K562 (cell line): ENCODE measurements at regions not wholly inside any gene's neighbourhood (a gene's known extent, or its start where the extent isn't known, plus 50 kb on each side); places are given as distances from the start of the nearest gene placed in this dataset.

Source experiments
- ATAC-seq: fragments of 200-7000 bp; cut with Tn5 transposase; 3 replicates; pipeline ENCODE4 v1.9.1; 2020; ENCODE audit warnings: moderate library complexity
- BruUV-seq: library from RNA; stranded (reverse); fragments of 400-500 nt; replicated peaks from 2 replicates; lab custom pipeline; 2021; lab: Mats Ljungman, UMichigan
- CTCF ChIA-PET: fragments of 300-600 bp; formaldehyde crosslinking; extraction: SDS; loops from one replicate; lab custom pipeline; 2021; ENCODE audit warnings: low intra/inter-chr PET ratio; lab: Yijun Ruan, JAX
- POLR2A ChIA-PET: fragments of 300-600, 350-650 bp; sonication (Branson Sonifier 250); formaldehyde crosslinking; extraction: SDS; loops from one replicate; lab custom pipeline; 2021; ENCODE audit warnings: antibody characterized with exemption, inconsistent platforms; lab: Yijun Ruan, JAX
- DNase-seq, 4 experiments: peaks; one replicate each; pipeline versions ENCODE4 v3.0.0 to v3.0.0-alpha.2; 2011 to 2018; ENCODE audit warnings: low spot score in 3 of 4, mixed read lengths in 3 of 4; ENCODE audit errors: extremely low read depth in 1 of 4
- FAIRE-seq: peaks from 2 replicates; lab custom pipeline; 2011; peaks lifted over from hg19 to GRCh38; lab: Jason Lieb, UNC
- H2AFZ ChIP-seq: 2 replicates; pipeline ENCODE4 v1.6.0; 2011; ENCODE audit warnings: low read depth, low read length, control low read depth, inconsistent platforms
- H3K27ac ChIP-seq: fragments of 200-600 bp; 3 replicates; pipeline ENCODE4 v1.8.0; 2011; ENCODE audit warnings: low read depth, mild to moderate bottlenecking, control low read depth, inconsistent platforms, low read length, moderate library complexity, mixed read lengths; ENCODE audit errors: extremely low read depth
- H3K27me3 ChIP-seq, 2 experiments: fragments of 300-600 bp in 1 of 2; 2 replicates in 1 of 2; 3 replicates in 1 of 2; pipeline versions ENCODE4 v1.6.0 to v1.8.0; 2011; ENCODE audit warnings: inconsistent platforms in 2 of 2, low read length in 2 of 2, mild to moderate bottlenecking in 1 of 2, mixed read lengths in 1 of 2, moderate library complexity in 1 of 2; ENCODE audit not compliant: control insufficient read depth in 2 of 2, insufficient read depth in 2 of 2
- H3K36me3 ChIP-seq: fragments of 300-600 bp; 3 replicates; pipeline ENCODE4 v1.8.0; 2011; ENCODE audit warnings: mild to moderate bottlenecking, low read length, inconsistent platforms; ENCODE audit not compliant: control insufficient read depth, insufficient read depth
- H3K4me1 ChIP-seq, 2 experiments: fragments of 200-600 bp in 1 of 2; replicated peaks in 1 of 2; 2 replicates in 1 of 2; 3 replicates in 1 of 2; pipeline versions ENCODE4 v1.5.1 to v1.8.0; 2011; ENCODE audit warnings: inconsistent platforms in 2 of 2, low read length in 2 of 2, mild to moderate bottlenecking in 1 of 2, mixed read lengths in 1 of 2, moderate library complexity in 1 of 2; ENCODE audit not compliant: control insufficient read depth in 2 of 2, insufficient read depth in 2 of 2
- H3K4me2 ChIP-seq: 2 replicates; pipeline ENCODE4 v1.6.1; 2011; ENCODE audit warnings: low read length, control low read depth, inconsistent platforms, mixed read lengths; ENCODE audit not compliant: insufficient read depth
- H3K4me3 ChIP-seq: fragments of 200-600 bp; sonication (generic), shearing (Covaris generic); 2 replicates; pipeline ENCODE4 v1.5.1; 2016; ENCODE audit warnings: control low read depth, inconsistent platforms
- H3K79me2 ChIP-seq: fragments of 200-600 bp; 3 replicates; pipeline ENCODE4 v1.8.0; 2011; ENCODE audit warnings: low read length, inconsistent platforms; ENCODE audit not compliant: control insufficient read depth, insufficient read depth
- H3K9ac ChIP-seq, 2 experiments: 2 replicates each; pipeline versions ENCODE4 v1.6.0 to v1.6.1; 2011; ENCODE audit warnings: low read depth in 2 of 2, low read length in 2 of 2, control low read depth in 1 of 2, inconsistent platforms in 1 of 2, mild to moderate bottlenecking in 1 of 2, mixed read lengths in 1 of 2; ENCODE audit not compliant: insufficient read depth in 1 of 2
- H3K9me1 ChIP-seq: one replicate; pipeline ENCODE4 v1.6.0; 2011; ENCODE audit warnings: inconsistent platforms, mild to moderate bottlenecking, low read length, moderate library complexity; ENCODE audit not compliant: control insufficient read depth, insufficient read depth
- H3K9me3 ChIP-seq: replicated peaks from 2 replicates; pipeline ENCODE4 v1.5.1; 2011; ENCODE audit warnings: low read depth, low read length, inconsistent platforms; ENCODE audit not compliant: control insufficient read depth, insufficient read depth
- H4K20me1 ChIP-seq: replicated peaks from 2 replicates; pipeline ENCODE4 v1.6.1; 2011; ENCODE audit warnings: low read length, inconsistent platforms, mixed read lengths; ENCODE audit not compliant: control insufficient read depth, insufficient read depth
- BDP1 ChIP-seq: IDR thresholded peaks from 3 replicates; pipeline ENCODE4 v1.6.1; 2011; ENCODE audit not compliant: insufficient read length, insufficient read depth
- CTCF ChIP-seq, 3 experiments: IDR thresholded peaks in 2 of 3; conservative IDR thresholded peaks in 1 of 3; 2 replicates each; pipeline ENCODE4 v1.5.1; 2011 to 2012; ENCODE audit warnings: low read length in 3 of 3, mild to moderate bottlenecking in 3 of 3, control low read depth in 2 of 3, improper control_type of control experiment in 1 of 3, inconsistent platforms in 1 of 3, low read depth in 1 of 3, mixed read lengths in 1 of 3, moderate library complexity in 1 of 3; ENCODE audit not compliant: insufficient read depth in 2 of 3
- HIVEP1 ChIP-seq: fragments of 250-450 bp; sonication (Bioruptor Pico); IDR thresholded peaks from 2 replicates; pipeline ENCODE4 v1.4.0; 2020; ENCODE audit warnings: mild to moderate bottlenecking
- HMG20B ChIP-seq: fragments of 250-450 bp; sonication (Bioruptor Pico); IDR thresholded peaks from 2 replicates; pipeline ENCODE4 v1.5.0; 2021; ENCODE audit warnings: mild to moderate bottlenecking
- MTA2 ChIP-seq: fragments of 450-650 bp; IDR thresholded peaks from 2 replicates; pipeline ENCODE4 v1.6.1; 2016; ENCODE audit warnings: low read depth
- NCOA2 ChIP-seq, 2 experiments: fragments of 450-650 bp; IDR thresholded peaks; 2 replicates each; pipeline ENCODE4 v1.6.1; 2018; ENCODE audit warnings: mild to moderate bottlenecking in 2 of 2, moderate library complexity in 1 of 2; ENCODE audit not compliant: partially characterized antibody in 2 of 2
- NCOA6 ChIP-seq: fragments of 450-650 bp; IDR thresholded peaks from 2 replicates; pipeline ENCODE4 v1.6.1; 2017; ENCODE audit warnings: mild to moderate bottlenecking
- NFE2L1 ChIP-seq: fragments of 450-650 bp; IDR thresholded peaks from 2 replicates; pipeline ENCODE4 v1.6.1; 2016; ENCODE audit warnings: missing genetic modification characterization, low read depth, mild to moderate bottlenecking, missing compliant biosample characterization, moderate library complexity, borderline replicate concordance
- RBM15 ChIP-seq: fragments of 200-400 bp; formaldehyde crosslinking; IDR thresholded peaks from 2 replicates; pipeline ENCODE4 v1.6.1; 2018; ENCODE audit warnings: mild to moderate bottlenecking, low read length, moderate library complexity; ENCODE audit not compliant: insufficient read depth
- SOX6 ChIP-seq: fragments of 450-650 bp; IDR thresholded peaks from 2 replicates; pipeline ENCODE4 v1.6.1; 2014; ENCODE audit warnings: mild to moderate bottlenecking
- SUPT5H ChIP-seq: fragments of 450-650 bp; IDR thresholded peaks from 2 replicates; pipeline ENCODE4 v1.6.1; 2016
- ZFP91 ChIP-seq: sonication (generic); formaldehyde crosslinking; IDR thresholded peaks from 2 replicates; pipeline ENCODE4 v1.8.0; 2022; ENCODE audit warnings: mild to moderate bottlenecking, missing genetic modification reagents
- ZZZ3 ChIP-seq: fragments of 450-650 bp; IDR thresholded peaks from 2 replicates; pipeline ENCODE4 v1.6.1; 2016; ENCODE audit warnings: antibody characterized with exemption, mild to moderate bottlenecking, moderate library complexity
- WGBS: fragments of 100-300 bp; shearing (Covaris generic); methylation state at CpG from one replicate; pipeline ENCODE4 v1.1.6; 2016; ENCODE audit warnings: low coverage, mixed read lengths; ENCODE audit not compliant: insufficient coverage; ENCODE audit errors: missing lambda C conversion rate; 5-methylcytosine and 5-hydroxymethylcytosine counted together
- in situ Hi-C: fragments of 300-500 bp; cut with MboI; formaldehyde crosslinking; loops from 4 replicates; pipeline ENCODE4 v1.15.0; 2018; ENCODE audit warnings: inconsistent platforms, mixed read lengths
- intact Hi-C: fragments of 100-400 bp; cut with micrococcal nuclease; formaldehyde crosslinking; loops from 2 replicates; pipeline ENCODE4 v1.14.2; 2022
- TF ChIP-seq, protein P1 (sequence below), 2 experiments: IDR thresholded peaks in 1 of 2; conservative IDR thresholded peaks in 1 of 2; 2 replicates each; pipeline ENCODE4 v1.6.1; 2016; ENCODE audit warnings: low read depth in 2 of 2, mild to moderate bottlenecking in 1 of 2, missing compliant biosample characterization in 1 of 2, missing genetic modification characterization in 1 of 2, moderate library complexity in 1 of 2

GRCh38 chr11:115674937-115675544 is 170.8 kb upstream of the CADM1 start (continued):
- TF ChIP-seq NFE2L1 (no peak), NCOA2 (IDR thresholded peaks at IDR 0.05; ENCODE audit: partially characterized antibody in 2 of 2) (no peak)

- H3K27ac ChIP-seq = no peak overlapping the region
- intact Hi-C loops (no loop called here), in situ Hi-C loops (no loop called here)
- POLR2A ChIA-PET = no interaction called here
- FAIRE-seq = no peak
- no peak for DNase-seq
- no TSS peak for BruUV-seq
- H2AFZ ChIP-seq = no peak overlapping the region
- no peaks in the 10 kb centered on the region for H3K9me1 ChIP-seq
- no peak for ATAC-seq
- CTCF ChIA-PET = no interaction called here
- H3K9me3 ChIP-seq = no peaks in the 10 kb centered on the region
- peaks cover 0 to 19% of the 10 kb centered on the region in 2 experiments; a peak in 2 of 5 replicates for H3K27me3 ChIP-seq
- no peaks in the 10 kb centered on the region for H3K4me1 ChIP-seq
- no peaks in the 10 kb centered on the region for H4K20me1 ChIP-seq
- no peak overlapping the region for H3K4me3 ChIP-seq
- no peak overlapping the region for H3K4me2 ChIP-seq
- H3K9ac ChIP-seq = no peak overlapping the region
- no peaks in the 10 kb centered on the region for H3K79me2 ChIP-seq
- H3K36me3 ChIP-seq = no peaks in the 10 kb centered on the region
- WGBS = under 1% methylated on average over 15 of the region's 16 CpGs
- TF ChIP-seq BDP1 (no peak), CTCF (IDR thresholded peaks at IDR 0.05 in 2 of 3, conservative IDR thresholded peaks at IDR 0.05 in 1 of 3; ENCODE audit: insufficient read depth in 2 of 3, low read depth in 1 of 3, low read length in 3 of 3) (no peak), MTA2 (no peak), ZZZ3 (no peak), RBM15 (no peak), SUPT5H (no peak), NCOA6 (no peak), ZFP91 (CRISPR knock-in tag) (no peak), SOX6 (no peak), HIVEP1 (CRISPR knock-in tag) (no peak), HMG20B (CRISPR knock-in tag) (no peak)
- TF ChIP-seq, protein P1, sequence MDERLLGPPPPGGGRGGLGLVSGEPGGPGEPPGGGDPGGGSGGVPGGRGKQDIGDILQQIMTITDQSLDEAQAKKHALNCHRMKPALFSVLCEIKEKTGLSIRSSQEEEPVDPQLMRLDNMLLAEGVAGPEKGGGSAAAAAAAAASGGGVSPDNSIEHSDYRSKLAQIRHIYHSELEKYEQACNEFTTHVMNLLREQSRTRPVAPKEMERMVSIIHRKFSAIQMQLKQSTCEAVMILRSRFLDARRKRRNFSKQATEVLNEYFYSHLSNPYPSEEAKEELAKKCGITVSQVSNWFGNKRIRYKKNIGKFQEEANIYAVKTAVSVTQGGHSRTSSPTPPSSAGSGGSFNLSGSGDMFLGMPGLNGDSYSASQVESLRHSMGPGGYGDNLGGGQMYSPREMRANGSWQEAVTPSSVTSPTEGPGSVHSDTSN (CRISPR knock-in tag; IDR thresholded peaks at IDR 0.05; ENCODE audit: low read depth) = no peak
- TF ChIP-seq, protein P1 (tag; conservative IDR thresholded peaks at IDR 0.05; ENCODE audit: low read depth) = no peak
These were observed 170.1 kb upstream of the CADM1 start for GRCh38 chr11:115674176-115674936.
